Kidney (tissue), 13 donors: ENCODE measurements at regions not wholly inside any gene's neighbourhood (a gene's known extent, or its start where the extent isn't known, plus 50 kb on each side); places are given as distances from the start of the nearest gene placed in this dataset.

Experiments used
- DNase-seq, 5 donors: peaks; one replicate each; pipeline ENCODE4 v3.0.0-alpha.2; 2013 to 2020
- FAIRE-seq: peaks from 2 replicates; lab custom pipeline; 2012; peaks lifted over from hg19 to GRCh38; lab: Jason Lieb, UNC
- H3K27ac ChIP-seq, 2 donors: one replicate each; pipeline ENCODE4 v1.7.0; 2013; ENCODE audit warnings: low read depth in 2 of 2, low read length in 2 of 2, inconsistent platforms in 1 of 2
- H3K27me3 ChIP-seq: one replicate; pipeline ENCODE4 v1.7.1; 2013; ENCODE audit warnings: low read length, inconsistent platforms; ENCODE audit not compliant: control insufficient read depth, insufficient read depth
- H3K36me3 ChIP-seq, 3 donors: one replicate each; pipeline versions ENCODE4 v1.7.0 to v1.7.1; 2013; ENCODE audit warnings: low read length in 3 of 3, control low read depth in 1 of 3, inconsistent platforms in 1 of 3; ENCODE audit not compliant: insufficient read depth in 3 of 3, control insufficient read depth in 2 of 3
- H3K4me1 ChIP-seq, 3 donors: one replicate each; pipeline versions ENCODE4 v1.7.0 to v1.7.1; 2013; ENCODE audit warnings: low read length in 3 of 3, inconsistent platforms in 1 of 3, low read depth in 1 of 3; ENCODE audit not compliant: control insufficient read depth in 2 of 3, insufficient read depth in 2 of 3
- H3K4me3 ChIP-seq, 3 donors: one replicate each; pipeline versions ENCODE4 v1.7.0 to v1.8.1; 2013; ENCODE audit warnings: low read length in 3 of 3, control low read depth in 1 of 3, inconsistent platforms in 1 of 3
- H3K9ac ChIP-seq, 3 donors: one replicate each; pipeline versions ENCODE4 v1.7.0 to v1.7.1; 2013; ENCODE audit warnings: low read length in 3 of 3, control low read depth in 1 of 3, inconsistent platforms in 1 of 3
- H3K9me3 ChIP-seq, 3 donors: one replicate each; pipeline versions ENCODE4 v1.7.0 to v1.7.1; 2013; ENCODE audit warnings: low read length in 3 of 3, control low read depth in 1 of 3, inconsistent platforms in 1 of 3; ENCODE audit not compliant: control insufficient read depth in 2 of 3, insufficient read depth in 1 of 3
- intact Hi-C: fragments of 100-400 bp; cut with DNase I; formaldehyde crosslinking; loops from one replicate; pipeline ENCODE4 v1.11.1; 2022
- TF ChIP-seq, protein P1 (sequence below): IDR thresholded peaks from 3 replicates; pipeline ENCODE4 v1.5.1; 2012; ENCODE audit warnings: mild to moderate bottlenecking, moderate library complexity, borderline replicate concordance; ENCODE audit not compliant: insufficient read depth; ENCODE audit errors: extremely low read depth
- donor health status: control.
- donor health status: control.
- donor health status: control.
- donor health status: control.
- donor health status: control.
- donor health status: DM: yes; HTN: yes; CAD: no.
- donor health status: Normal renal cell carcinoma (clear cell type).

DNA sequence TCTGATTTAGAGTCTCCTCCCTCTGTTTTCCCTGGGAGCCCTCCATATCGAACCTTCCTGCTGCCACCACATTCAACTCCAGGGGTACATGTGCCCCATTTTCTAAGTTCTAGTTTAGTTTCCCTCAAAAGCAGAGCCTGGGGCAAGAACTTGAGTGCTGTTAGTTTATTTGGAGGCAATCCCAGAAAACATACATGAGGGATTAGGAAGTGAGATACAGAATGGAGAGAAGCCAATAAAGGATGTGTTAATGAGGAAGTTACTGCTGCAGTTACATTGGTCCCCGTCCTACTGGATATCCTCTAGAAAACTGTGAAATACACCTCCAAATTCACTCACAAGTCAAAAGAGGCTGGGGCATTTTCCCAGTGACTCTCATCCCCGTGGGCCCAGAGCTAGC lies 159.4 kb upstream of the SMARCA2 start:
- H3K4me3 ChIP-seq = no peak overlapping the region
- H3K4me1 ChIP-seq = no peaks in the 10 kb centered on the region
- FAIRE-seq = no peak
- TF ChIP-seq, protein P1, sequence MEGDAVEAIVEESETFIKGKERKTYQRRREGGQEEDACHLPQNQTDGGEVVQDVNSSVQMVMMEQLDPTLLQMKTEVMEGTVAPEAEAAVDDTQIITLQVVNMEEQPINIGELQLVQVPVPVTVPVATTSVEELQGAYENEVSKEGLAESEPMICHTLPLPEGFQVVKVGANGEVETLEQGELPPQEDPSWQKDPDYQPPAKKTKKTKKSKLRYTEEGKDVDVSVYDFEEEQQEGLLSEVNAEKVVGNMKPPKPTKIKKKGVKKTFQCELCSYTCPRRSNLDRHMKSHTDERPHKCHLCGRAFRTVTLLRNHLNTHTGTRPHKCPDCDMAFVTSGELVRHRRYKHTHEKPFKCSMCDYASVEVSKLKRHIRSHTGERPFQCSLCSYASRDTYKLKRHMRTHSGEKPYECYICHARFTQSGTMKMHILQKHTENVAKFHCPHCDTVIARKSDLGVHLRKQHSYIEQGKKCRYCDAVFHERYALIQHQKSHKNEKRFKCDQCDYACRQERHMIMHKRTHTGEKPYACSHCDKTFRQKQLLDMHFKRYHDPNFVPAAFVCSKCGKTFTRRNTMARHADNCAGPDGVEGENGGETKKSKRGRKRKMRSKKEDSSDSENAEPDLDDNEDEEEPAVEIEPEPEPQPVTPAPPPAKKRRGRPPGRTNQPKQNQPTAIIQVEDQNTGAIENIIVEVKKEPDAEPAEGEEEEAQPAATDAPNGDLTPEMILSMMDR = no peak
- no peaks in the 10 kb centered on the region for H3K36me3 ChIP-seq
- no peak for DNase-seq
- H3K27ac ChIP-seq = no peak overlapping the region
- H3K9me3 ChIP-seq = peaks cover 0 to 3% (median 0%) of the 10 kb centered on the region in 3 donors
- no peaks in the 10 kb centered on the region for H3K27me3 ChIP-seq
- no peak overlapping the region for H3K9ac ChIP-seq
- intact Hi-C loops = no loop called here

DNA sequence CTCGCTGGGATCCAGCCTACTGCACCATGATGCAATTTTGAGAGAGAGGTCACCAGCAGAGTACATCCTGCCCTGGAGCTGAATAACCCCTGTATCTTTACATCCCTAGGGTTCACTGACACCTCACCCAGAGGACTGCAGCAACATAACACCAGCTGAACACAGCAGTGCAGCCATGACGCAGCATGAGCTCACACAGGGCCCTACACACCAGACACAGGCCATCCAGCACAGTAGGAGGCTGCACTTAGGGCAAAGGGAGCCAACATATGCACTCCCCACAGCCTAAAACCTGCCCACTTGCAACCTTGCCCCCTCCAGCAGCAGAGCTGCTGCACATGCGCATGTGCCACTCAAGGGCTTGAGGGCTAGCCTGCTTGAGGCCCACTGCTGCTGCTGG lies 157.3 kb upstream of the SMARCA2 start:
- DNase-seq (peak in 1 of 5 donors; percentile 41), FAIRE-seq (no peak)
- Histone ChIP-seq H3K9ac (no peak overlapping the region), H3K27ac (no peak overlapping the region), H3K4me1 (no peaks in the 10 kb centered on the region), H3K36me3 (no peaks in the 10 kb centered on the region), H3K9me3 (peaks cover 0 to 3% (median 0%) of the 10 kb centered on the region in 3 donors), H3K4me3 (no peak overlapping the region), H3K27me3 (no peaks in the 10 kb centered on the region)
- intact Hi-C loops = no loop called here
- TF ChIP-seq, protein P1 = no peak

DNA sequence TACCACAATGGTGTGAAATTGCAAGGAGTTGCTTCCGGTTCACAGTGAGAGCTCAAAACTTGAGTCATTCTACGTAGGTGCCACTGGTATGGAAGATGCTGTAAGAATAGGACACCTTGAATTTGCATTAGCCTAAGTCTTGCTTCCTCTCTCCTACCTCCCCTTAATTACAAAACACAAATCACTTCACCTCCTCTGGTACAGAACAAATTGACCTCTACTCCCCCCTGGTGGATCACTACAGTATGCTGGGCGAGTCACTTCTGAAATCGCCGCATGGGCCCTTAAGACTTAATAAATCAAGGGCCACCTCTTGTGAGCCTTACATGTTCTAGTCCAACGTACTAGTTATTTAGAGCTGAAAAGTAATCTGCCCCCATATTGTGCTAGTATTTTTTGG lies 145.3 kb upstream of the SMARCA2 start:
- Histone ChIP-seq H3K9me3 (no peaks in the 10 kb centered on the region), H3K4me3 (no peak overlapping the region), H3K27ac (no peak overlapping the region), H3K4me1 (no peaks in the 10 kb centered on the region), H3K27me3 (no peaks in the 10 kb centered on the region), H3K9ac (no peak overlapping the region), H3K36me3 (no peaks in the 10 kb centered on the region)
- DNase-seq (peak in 3 of 5 donors; percentile 29 to 61 (median 33)), FAIRE-seq (no peak)
- intact Hi-C loops = no loop called here
- TF ChIP-seq, protein P1 = peak; percentile 36

DNA sequence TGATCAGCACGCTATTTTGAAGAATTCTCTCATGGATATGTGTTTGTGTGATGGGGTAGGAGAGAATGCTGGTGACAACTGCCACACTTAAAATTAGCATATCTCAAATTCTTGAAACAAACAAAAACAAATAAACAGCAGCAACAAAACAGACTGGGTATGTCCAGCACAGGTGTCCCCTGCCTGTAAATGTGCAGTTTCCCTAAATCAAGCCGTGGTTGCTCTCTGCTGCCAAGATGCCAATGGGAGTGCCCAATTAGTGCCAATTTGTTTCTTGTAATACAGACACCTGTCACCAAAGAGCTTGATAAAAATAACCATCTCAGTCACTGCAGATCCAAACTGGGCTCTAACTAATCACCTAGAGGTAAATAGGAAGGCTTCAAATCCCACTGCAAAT lies 144.2 kb upstream of the SMARCA2 start:
- no peak for DNase-seq
- Histone ChIP-seq H3K36me3 (no peaks in the 10 kb centered on the region), H3K9me3 (no peaks in the 10 kb centered on the region), H3K27me3 (no peaks in the 10 kb centered on the region), H3K4me1 (no peaks in the 10 kb centered on the region), H3K27ac (no peak overlapping the region), H3K9ac (no peak overlapping the region), H3K4me3 (no peak overlapping the region)
- intact Hi-C loops = no loop called here
- no peak for FAIRE-seq
- TF ChIP-seq, protein P1 = no peak
